ENCODE measurements at regions not wholly inside any gene's neighbourhood (a gene's known extent, or its start where the extent isn't known, plus 50 kb on each side); places are given as distances from the start of the nearest gene placed in this dataset.

GRCh38 chr1:157278383-157279137 is 140.4 kb upstream of the ETV3 start:
- Histone ChIP-seq H3K27ac (ENCODE audit: low read depth, low read length) (no peak overlapping the region), H3K9me3 (ENCODE audit: control insufficient read depth, low read length) (no peaks in the 10 kb centered on the region), H3K27me3 (ENCODE audit: control insufficient read depth, insufficient read depth, low read length, poor library complexity, severe bottlenecking) (no peaks in the 10 kb centered on the region), H3K4me3 (ENCODE audit: low read length) (no peak overlapping the region), H3K4me1 (ENCODE audit: control insufficient read depth, insufficient read depth, low read length) (no peaks in the 10 kb centered on the region), H3K36me3 (ENCODE audit: control insufficient read depth, insufficient read depth, low read length) (no peaks in the 10 kb centered on the region), H3K9ac (ENCODE audit: extremely low read depth, low read length, poor library complexity, severe bottlenecking) (no peak overlapping the region)
- peaks cover 15% of the 10 kb centered on the region for H3K4me1 Mint-ChIP-seq
- no peak overlapping the region for H3K27ac Mint-ChIP-seq
- DNase-seq = peak; percentile 39
- H3K4me3 Mint-ChIP-seq = no peak overlapping the region
- no peaks in the 10 kb centered on the region for H3K36me3 Mint-ChIP-seq (ENCODE audit: low read depth)
- H3K27me3 Mint-ChIP-seq (ENCODE audit: insufficient read depth) = peaks cover 9% of the 10 kb centered on the region
- no peaks in the 10 kb centered on the region for H3K9me3 Mint-ChIP-seq
- WGBS, 2 experiments (ENCODE audit: insufficient coverage in 1 of 2, insufficient read length in 1 of 2) = 94 to 95% methylated on average over 17 to 28 of the region's 28 CpGs
- TF ChIP-seq, protein P1, sequence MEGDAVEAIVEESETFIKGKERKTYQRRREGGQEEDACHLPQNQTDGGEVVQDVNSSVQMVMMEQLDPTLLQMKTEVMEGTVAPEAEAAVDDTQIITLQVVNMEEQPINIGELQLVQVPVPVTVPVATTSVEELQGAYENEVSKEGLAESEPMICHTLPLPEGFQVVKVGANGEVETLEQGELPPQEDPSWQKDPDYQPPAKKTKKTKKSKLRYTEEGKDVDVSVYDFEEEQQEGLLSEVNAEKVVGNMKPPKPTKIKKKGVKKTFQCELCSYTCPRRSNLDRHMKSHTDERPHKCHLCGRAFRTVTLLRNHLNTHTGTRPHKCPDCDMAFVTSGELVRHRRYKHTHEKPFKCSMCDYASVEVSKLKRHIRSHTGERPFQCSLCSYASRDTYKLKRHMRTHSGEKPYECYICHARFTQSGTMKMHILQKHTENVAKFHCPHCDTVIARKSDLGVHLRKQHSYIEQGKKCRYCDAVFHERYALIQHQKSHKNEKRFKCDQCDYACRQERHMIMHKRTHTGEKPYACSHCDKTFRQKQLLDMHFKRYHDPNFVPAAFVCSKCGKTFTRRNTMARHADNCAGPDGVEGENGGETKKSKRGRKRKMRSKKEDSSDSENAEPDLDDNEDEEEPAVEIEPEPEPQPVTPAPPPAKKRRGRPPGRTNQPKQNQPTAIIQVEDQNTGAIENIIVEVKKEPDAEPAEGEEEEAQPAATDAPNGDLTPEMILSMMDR (conservative IDR thresholded peaks at IDR 0.05) = no peak

GRCh38 chr1:157277913-157278312 is 139.7 kb upstream of the ETV3 start:
- TF ChIP-seq, protein P1 (conservative IDR thresholded peaks at IDR 0.05) = no peak
- DNase-seq = peak; percentile 14
- Mint-ChIP-seq H3K27me3 (ENCODE audit: insufficient read depth) (peaks cover 7% of the 10 kb centered on the region), H3K9me3 (no peaks in the 10 kb centered on the region), H3K27ac (no peak overlapping the region), H3K36me3 (ENCODE audit: low read depth) (no peaks in the 10 kb centered on the region), H3K4me3 (no peak overlapping the region), H3K4me1 (peaks cover 15% of the 10 kb centered on the region)
- Histone ChIP-seq H3K4me1 (ENCODE audit: control insufficient read depth, insufficient read depth, low read length) (no peaks in the 10 kb centered on the region), H3K9me3 (ENCODE audit: control insufficient read depth, low read length) (no peaks in the 10 kb centered on the region), H3K27me3 (ENCODE audit: control insufficient read depth, insufficient read depth, low read length, poor library complexity, severe bottlenecking) (no peaks in the 10 kb centered on the region), H3K36me3 (ENCODE audit: control insufficient read depth, insufficient read depth, low read length) (no peaks in the 10 kb centered on the region), H3K27ac (ENCODE audit: low read depth, low read length) (no peak overlapping the region), H3K4me3 (ENCODE audit: low read length) (no peak overlapping the region), H3K9ac (ENCODE audit: extremely low read depth, low read length, poor library complexity, severe bottlenecking) (no peak overlapping the region)
- WGBS, 2 experiments (ENCODE audit: insufficient coverage in 1 of 2, insufficient read length in 1 of 2) = 68 to 77% methylated on average over 3 of the region's 3 CpGs

DNA sequence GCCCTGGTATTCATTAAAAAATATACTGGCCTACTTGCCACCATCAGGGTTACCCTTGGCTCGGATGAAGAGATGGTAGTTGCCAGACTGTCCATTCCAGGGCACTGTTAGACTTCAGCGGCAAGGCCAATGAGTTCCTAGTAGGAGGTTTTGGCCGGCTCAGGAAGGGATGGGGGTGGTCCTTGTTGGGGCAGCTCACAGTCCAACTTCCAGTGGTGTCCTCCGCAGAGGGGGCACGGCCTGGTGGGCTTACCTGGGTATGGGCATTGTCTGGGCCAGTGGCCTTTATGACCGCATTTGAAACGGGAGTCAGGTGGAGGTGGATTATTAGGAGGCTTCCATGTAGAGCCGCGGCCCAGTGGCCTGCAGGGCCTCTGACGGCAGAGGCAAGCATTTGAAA is 139.1 kb upstream of the ETV3 start:
- H3K4me1 ChIP-seq (ENCODE audit: control insufficient read depth, insufficient read depth, low read length) = no peaks in the 10 kb centered on the region
- H3K27me3 Mint-ChIP-seq (ENCODE audit: insufficient read depth) = peaks cover 6% of the 10 kb centered on the region
- no peak overlapping the region for H3K4me3 ChIP-seq (ENCODE audit: low read length)
- no peaks in the 10 kb centered on the region for H3K9me3 ChIP-seq (ENCODE audit: control insufficient read depth, low read length)
- no peaks in the 10 kb centered on the region for H3K36me3 Mint-ChIP-seq (ENCODE audit: low read depth)
- H3K9ac ChIP-seq (ENCODE audit: extremely low read depth, low read length, poor library complexity, severe bottlenecking) = no peak overlapping the region
- no peak overlapping the region for H3K4me3 Mint-ChIP-seq
- no peaks in the 10 kb centered on the region for H3K36me3 ChIP-seq (ENCODE audit: control insufficient read depth, insufficient read depth, low read length)
- H3K9me3 Mint-ChIP-seq = no peaks in the 10 kb centered on the region
- 94 to 95% methylated on average over 9 to 10 of the region's 10 CpGs for WGBS, 2 experiments (ENCODE audit: insufficient coverage in 1 of 2, insufficient read length in 1 of 2)
- no peak overlapping the region for H3K27ac Mint-ChIP-seq
- TF ChIP-seq, protein P1 (conservative IDR thresholded peaks at IDR 0.05) = no peak
- peak; percentile 29 for DNase-seq
- no peak overlapping the region for H3K27ac ChIP-seq (ENCODE audit: low read depth, low read length)
- peaks cover 15% of the 10 kb centered on the region for H3K4me1 Mint-ChIP-seq
- no peaks in the 10 kb centered on the region for H3K27me3 ChIP-seq (ENCODE audit: control insufficient read depth, insufficient read depth, low read length, poor library complexity, severe bottlenecking)

All from endodermal cell (in vitro differentiated cells).